ENCODE measurements at regions not wholly inside any gene's neighbourhood (a gene's known extent, or its start where the extent isn't known, plus 50 kb on each side); places are given as distances from the start of the nearest gene placed in this dataset.

- TF ChIP-seq POLR2A (IDR thresholded peaks at IDR 0.05) = no peak
- TF ChIP-seq, protein P1, sequence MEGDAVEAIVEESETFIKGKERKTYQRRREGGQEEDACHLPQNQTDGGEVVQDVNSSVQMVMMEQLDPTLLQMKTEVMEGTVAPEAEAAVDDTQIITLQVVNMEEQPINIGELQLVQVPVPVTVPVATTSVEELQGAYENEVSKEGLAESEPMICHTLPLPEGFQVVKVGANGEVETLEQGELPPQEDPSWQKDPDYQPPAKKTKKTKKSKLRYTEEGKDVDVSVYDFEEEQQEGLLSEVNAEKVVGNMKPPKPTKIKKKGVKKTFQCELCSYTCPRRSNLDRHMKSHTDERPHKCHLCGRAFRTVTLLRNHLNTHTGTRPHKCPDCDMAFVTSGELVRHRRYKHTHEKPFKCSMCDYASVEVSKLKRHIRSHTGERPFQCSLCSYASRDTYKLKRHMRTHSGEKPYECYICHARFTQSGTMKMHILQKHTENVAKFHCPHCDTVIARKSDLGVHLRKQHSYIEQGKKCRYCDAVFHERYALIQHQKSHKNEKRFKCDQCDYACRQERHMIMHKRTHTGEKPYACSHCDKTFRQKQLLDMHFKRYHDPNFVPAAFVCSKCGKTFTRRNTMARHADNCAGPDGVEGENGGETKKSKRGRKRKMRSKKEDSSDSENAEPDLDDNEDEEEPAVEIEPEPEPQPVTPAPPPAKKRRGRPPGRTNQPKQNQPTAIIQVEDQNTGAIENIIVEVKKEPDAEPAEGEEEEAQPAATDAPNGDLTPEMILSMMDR (IDR thresholded peaks at IDR 0.05) = no peak
- TF ChIP-seq EP300 (IDR thresholded peaks at IDR 0.05) = no peak
Measured at GRCh38 chr18:34283506-34283905, 58.8 kb upstream of the NOL4 start.
